Gastroesophageal sphincter (tissue), 3 donors: ENCODE measurements at regions not wholly inside any gene's neighbourhood (a gene's known extent, or its start where the extent isn't known, plus 50 kb on each side); places are given as distances from the start of the nearest gene placed in this dataset.

Source experiments
- EP300 ChIP-seq: sonication (generic); formaldehyde crosslinking; IDR thresholded peaks from one replicate; pipeline ENCODE4 v1.6.1; 2017; ENCODE audit warnings: antibody characterized with exemption, mild to moderate bottlenecking
- TF ChIP-seq, protein P1 (sequence below), 4 experiments: fragments of 200-600 bp in 2 of 4; fragments of 450-650 bp in 2 of 4; sonication (generic) in 1 of 4; IDR thresholded peaks; one replicate each; pipeline ENCODE4 v1.5.1; 2017 to 2019; ENCODE audit warnings: antibody characterized with exemption in 4 of 4, mild to moderate bottlenecking in 2 of 4, moderate library complexity in 2 of 4

DNA sequence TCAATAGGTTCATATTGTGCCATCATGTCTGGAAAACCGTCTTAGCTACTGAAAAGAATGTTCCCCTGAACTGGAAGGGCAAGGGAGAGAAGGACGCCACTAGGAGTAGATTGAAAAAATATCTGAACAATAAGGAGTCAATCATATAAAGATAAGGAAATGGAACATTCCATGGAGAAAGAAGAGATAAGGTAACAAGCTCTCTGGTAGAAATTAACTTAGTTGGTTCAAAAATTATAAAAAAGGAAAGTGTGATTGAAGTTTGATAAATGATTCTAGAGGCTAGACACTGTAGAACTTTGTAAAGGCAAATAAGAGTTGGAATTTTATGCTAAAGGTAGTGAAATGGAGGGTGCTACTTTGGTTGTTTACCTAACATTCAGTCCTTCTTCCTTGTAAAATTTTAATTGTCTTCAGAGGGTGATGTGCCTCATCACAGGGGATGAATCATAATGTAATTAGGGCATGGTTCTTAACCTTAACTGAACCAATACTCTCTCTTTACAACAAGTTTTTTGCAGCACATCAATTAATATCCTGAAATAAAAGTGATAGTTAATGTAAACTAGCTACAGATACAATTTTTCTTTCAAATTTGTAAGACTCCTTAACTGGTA is 135.5 kb downstream of the GPX5 start:
- TF ChIP-seq, protein P1, sequence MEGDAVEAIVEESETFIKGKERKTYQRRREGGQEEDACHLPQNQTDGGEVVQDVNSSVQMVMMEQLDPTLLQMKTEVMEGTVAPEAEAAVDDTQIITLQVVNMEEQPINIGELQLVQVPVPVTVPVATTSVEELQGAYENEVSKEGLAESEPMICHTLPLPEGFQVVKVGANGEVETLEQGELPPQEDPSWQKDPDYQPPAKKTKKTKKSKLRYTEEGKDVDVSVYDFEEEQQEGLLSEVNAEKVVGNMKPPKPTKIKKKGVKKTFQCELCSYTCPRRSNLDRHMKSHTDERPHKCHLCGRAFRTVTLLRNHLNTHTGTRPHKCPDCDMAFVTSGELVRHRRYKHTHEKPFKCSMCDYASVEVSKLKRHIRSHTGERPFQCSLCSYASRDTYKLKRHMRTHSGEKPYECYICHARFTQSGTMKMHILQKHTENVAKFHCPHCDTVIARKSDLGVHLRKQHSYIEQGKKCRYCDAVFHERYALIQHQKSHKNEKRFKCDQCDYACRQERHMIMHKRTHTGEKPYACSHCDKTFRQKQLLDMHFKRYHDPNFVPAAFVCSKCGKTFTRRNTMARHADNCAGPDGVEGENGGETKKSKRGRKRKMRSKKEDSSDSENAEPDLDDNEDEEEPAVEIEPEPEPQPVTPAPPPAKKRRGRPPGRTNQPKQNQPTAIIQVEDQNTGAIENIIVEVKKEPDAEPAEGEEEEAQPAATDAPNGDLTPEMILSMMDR (IDR thresholded peaks at IDR 0.05) = no peak
- no peak for TF ChIP-seq EP300
